ENCODE measurements at regions not wholly inside any gene's neighbourhood (a gene's known extent, or its start where the extent isn't known, plus 50 kb on each side); places are given as distances from the start of the nearest gene placed in this dataset.
"Not testable (repeated sequence)": the region's sequence is repeated elsewhere in the genome, so short reads cannot be mapped to it uniquely, and the experiment has no call there.

GRCh38 chr6:28621268-28621667, 95.6 kb downstream of the GPX5 start:
- not testable (repeated sequence) for DNase-seq (ENCODE audit: low read depth, low spot score)

- DNase-seq (ENCODE audit: low read depth, low spot score) = not testable (repeated sequence)
These were observed 97.6 kb downstream of the GPX5 start for GRCh38 chr6:28623242-28623641.

GRCh38 chr6:28626386-28626785, 100.7 kb downstream of the GPX5 start:
- not testable (repeated sequence) for DNase-seq (ENCODE audit: low read depth, low spot score)

GRCh38 chr6:28632326-28632851, 106.7 kb downstream of the GPX5 start:
- no peak for DNase-seq (ENCODE audit: low read depth, low spot score)

- DNase-seq (ENCODE audit: low read depth, low spot score) = no peak
These were observed 107.9 kb downstream of the GPX5 start for GRCh38 chr6:28633445-28634215.

GRCh38 chr6:28634411-28634760, 108.7 kb downstream of the GPX5 start:
- DNase-seq (ENCODE audit: low read depth, low spot score) = no peak

- peak; percentile 38 for DNase-seq (ENCODE audit: low read depth, low spot score)
These were observed 109.3 kb downstream of the GPX5 start for GRCh38 chr6:28634761-28635546.

- peak; percentile 5 for DNase-seq (ENCODE audit: low read depth, low spot score)
These were observed 110.0 kb downstream of the GPX5 start for GRCh38 chr6:28635547-28636158.

GRCh38 chr6:28638787-28639430, 113.2 kb downstream of the GPX5 start:
- DNase-seq (ENCODE audit: low read depth, low spot score) = no peak

- not testable (repeated sequence) for DNase-seq (ENCODE audit: low read depth, low spot score)
These were observed 114.0 kb downstream of the GPX5 start for GRCh38 chr6:28639445-28640290.

- peak; percentile 69 for DNase-seq (ENCODE audit: low read depth, low spot score)
These were observed 117.5 kb downstream of the GPX5 start for GRCh38 chr6:28643017-28643740.

- no peak for DNase-seq (ENCODE audit: low read depth, low spot score)
These were observed 121.0 kb downstream of the GPX5 start for GRCh38 chr6:28646650-28647049.

GRCh38 chr6:28648035-28648877, 122.6 kb downstream of the GPX5 start:
- DNase-seq (ENCODE audit: low read depth, low spot score) = peak; percentile 86

- DNase-seq (ENCODE audit: low read depth, low spot score) = peak; percentile 20
These were observed 123.2 kb downstream of the GPX5 start for GRCh38 chr6:28648878-28649375.

GRCh38 chr6:28651161-28651560, 125.5 kb downstream of the GPX5 start:
- DNase-seq (ENCODE audit: low read depth, low spot score) = no peak

- no peak for DNase-seq (ENCODE audit: low read depth, low spot score)
These were observed 128.2 kb downstream of the GPX5 start for GRCh38 chr6:28653876-28654275.

GRCh38 chr6:28655164-28655563, 129.5 kb downstream of the GPX5 start:
- DNase-seq (ENCODE audit: low read depth, low spot score) = no peak

GRCh38 chr6:28656715-28657114, 131.0 kb downstream of the GPX5 start:
- no peak for DNase-seq (ENCODE audit: low read depth, low spot score)

- peak; percentile 5 for DNase-seq (ENCODE audit: low read depth, low spot score)
These were observed 131.7 kb downstream of the GPX5 start for GRCh38 chr6:28657381-28657768.

Data from astrocyte of the hippocampus (primary cell).